ENCODE measurements at regions not wholly inside any gene's neighbourhood (a gene's known extent, or its start where the extent isn't known, plus 50 kb on each side); places are given as distances from the start of the nearest gene placed in this dataset.

DNA sequence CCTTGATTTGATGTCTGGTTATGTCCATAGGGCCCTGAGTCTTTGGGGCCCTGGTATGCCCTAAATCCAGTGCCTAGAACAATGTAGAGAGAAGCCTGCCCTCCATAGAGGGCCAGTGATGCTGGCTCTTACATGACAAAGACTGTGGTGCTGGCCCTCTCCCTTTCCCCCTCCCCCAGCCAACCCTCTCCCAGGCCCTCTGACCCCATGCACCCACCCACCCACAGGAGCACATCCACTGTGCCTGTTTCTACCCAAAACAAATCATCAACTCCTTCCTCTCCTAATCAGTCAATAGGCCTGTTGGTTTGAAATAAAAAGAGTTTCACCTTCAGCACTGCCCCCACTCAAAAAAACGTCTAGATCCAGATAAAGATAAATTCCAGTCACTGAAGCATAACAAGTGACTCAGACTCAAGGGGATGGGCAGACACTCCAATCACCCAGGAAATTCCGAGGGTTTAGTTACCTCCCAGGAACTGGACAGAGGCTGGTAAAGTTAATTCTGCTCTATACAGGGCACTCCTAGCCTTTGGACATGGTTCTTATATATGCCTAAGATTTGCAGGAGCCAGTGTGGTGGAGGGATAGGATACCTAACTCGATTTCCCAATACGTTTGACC lies 144.8 kb upstream of the VANGL1 start:
- no peak for TF ChIP-seq CTCF (IDR thresholded peaks at IDR 0.05; ENCODE audit: low read depth, low read length, missing control alignments)
- no peak overlapping the region for H3K4me3 ChIP-seq (replicated peaks; ENCODE audit: low read depth, low read length)
- no peak for DNase-seq (ENCODE audit: extremely low read depth, low read depth)

- no peak for TF ChIP-seq CTCF (IDR thresholded peaks at IDR 0.05; ENCODE audit: low read depth, low read length, missing control alignments)
- H3K4me3 ChIP-seq (replicated peaks; ENCODE audit: low read depth, low read length) = no peak overlapping the region
- DNase-seq (ENCODE audit: extremely low read depth, low read depth) = peak; percentile 55
Measured at GRCh38 chr1:115495625-115496024, 146.1 kb upstream of the VANGL1 start.

DNA sequence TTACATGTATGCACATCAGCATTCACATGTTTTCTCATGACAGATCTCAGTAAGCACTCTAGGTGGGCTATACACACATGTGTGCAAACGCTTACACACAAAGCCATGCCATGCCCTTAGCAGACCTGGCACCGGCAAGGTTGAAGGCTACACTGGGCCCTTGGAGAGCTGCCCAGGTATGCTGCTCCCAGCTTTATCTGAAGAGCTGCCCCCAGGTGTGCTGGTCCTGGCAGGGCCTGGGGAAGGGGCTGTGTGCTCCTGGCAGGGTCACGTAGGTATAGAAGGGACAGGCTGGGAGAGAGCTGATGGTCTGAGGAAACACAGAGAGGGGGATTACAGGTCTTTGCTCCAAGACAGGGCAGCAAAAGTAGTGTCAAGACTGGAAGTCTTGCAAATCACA lies 146.7 kb upstream of the VANGL1 start:
- TF ChIP-seq CTCF (IDR thresholded peaks at IDR 0.05; ENCODE audit: low read depth, low read length, missing control alignments) = no peak
- no peak for DNase-seq (ENCODE audit: extremely low read depth, low read depth)
- H3K4me3 ChIP-seq (replicated peaks; ENCODE audit: low read depth, low read length) = no peak overlapping the region

- no peak for TF ChIP-seq CTCF (IDR thresholded peaks at IDR 0.05; ENCODE audit: low read depth, low read length, missing control alignments)
- DNase-seq (ENCODE audit: extremely low read depth, low read depth) = no peak
Measured at GRCh38 chr1:115493834-115494233, 147.9 kb upstream of the VANGL1 start.

DNA sequence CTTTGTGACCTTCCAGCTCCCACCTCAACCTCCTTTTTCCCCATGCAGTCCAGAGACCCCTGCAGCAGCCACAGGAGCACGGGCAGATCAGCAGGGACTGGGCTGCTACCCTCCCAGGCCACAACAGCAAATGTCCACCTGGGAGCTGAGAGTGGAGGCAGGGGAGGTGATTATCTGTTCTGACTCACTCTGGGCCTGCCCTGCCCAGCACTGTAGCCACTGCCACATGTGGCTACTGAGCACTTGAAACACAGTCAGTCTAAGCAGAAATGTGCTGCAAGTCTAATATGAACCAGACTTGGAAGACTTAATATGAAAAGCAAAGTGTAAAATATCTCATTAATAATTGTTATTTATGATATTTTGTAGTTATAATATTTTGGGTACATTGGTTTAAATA lies 148.9 kb upstream of the VANGL1 start:
- no peak overlapping the region for H3K4me3 ChIP-seq (replicated peaks; ENCODE audit: low read depth, low read length)
- DNase-seq (ENCODE audit: extremely low read depth, low read depth) = no peak
- TF ChIP-seq CTCF (IDR thresholded peaks at IDR 0.05; ENCODE audit: low read depth, low read length, missing control alignments) = no peak

More at GRCh38 chr1:115493834-115494233, 147.9 kb upstream of the VANGL1 start:
- H3K4me3 ChIP-seq (replicated peaks; ENCODE audit: low read depth, low read length) = no peak overlapping the region

DNA sequence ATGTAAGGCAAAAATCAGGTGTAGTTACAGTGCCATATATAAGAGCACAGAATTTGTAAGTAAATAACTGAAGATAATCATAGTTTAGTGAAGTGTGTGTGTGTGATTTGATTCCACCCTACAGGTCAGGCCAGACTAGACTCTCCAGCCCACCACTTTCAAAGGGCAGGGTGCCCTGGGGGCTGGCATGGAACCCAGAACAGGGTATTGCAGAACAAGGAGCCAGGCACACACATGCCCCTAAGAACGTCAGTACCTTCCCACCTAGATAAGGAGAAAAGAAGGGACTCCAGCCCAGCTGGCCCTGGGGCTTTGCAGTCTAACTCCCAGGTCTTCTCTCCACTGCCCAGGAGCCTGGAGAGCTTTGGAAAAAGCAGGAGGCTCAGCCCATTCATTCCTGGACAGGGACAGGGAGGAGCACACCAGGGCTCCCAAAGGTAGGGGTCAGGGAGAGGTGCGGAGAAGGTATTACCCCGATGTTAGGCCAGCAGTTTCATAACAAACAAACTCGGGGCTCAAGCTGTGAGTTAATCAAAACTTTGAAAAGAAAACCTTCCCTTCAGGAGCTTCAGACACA lies 149.7 kb upstream of the VANGL1 start:
- no peak for TF ChIP-seq CTCF (IDR thresholded peaks at IDR 0.05; ENCODE audit: low read depth, low read length, missing control alignments)

More for the DNA sequence above, 149.7 kb upstream of the VANGL1 start:
- H3K4me3 ChIP-seq (replicated peaks; ENCODE audit: low read depth, low read length) = no peak overlapping the region
- no peak for DNase-seq (ENCODE audit: extremely low read depth, low read depth)
